ENCODE measurements at regions not wholly inside any gene's neighbourhood (a gene's known extent, or its start where the extent isn't known, plus 50 kb on each side); places are given as distances from the start of the nearest gene placed in this dataset.

GRCh38 chr11:105388006-105388405, 221.9 kb upstream of the GRIA4 start:
- intact Hi-C loops (cut with DNase I) = no loop called here
- no peaks in the 10 kb centered on the region for H3K27me3 ChIP-seq
- H3K9me3 ChIP-seq = no peaks in the 10 kb centered on the region
- no peak for DNase-seq
- H3K36me3 ChIP-seq = no peaks in the 10 kb centered on the region
- no peak overlapping the region for H3K27ac ChIP-seq
- no peak overlapping the region for H3K4me3 ChIP-seq
- no peaks in the 10 kb centered on the region for H3K4me1 ChIP-seq
- no peak for TF ChIP-seq CTCF (IDR thresholded peaks at IDR 0.05)
- TF ChIP-seq POLR2A (IDR thresholded peaks at IDR 0.05) = no peak

- 64 to 70% methylated on average over 3 of the region's 3 CpGs for WGBS, 2 donors
- H3K27me3 ChIP-seq = no peaks in the 10 kb centered on the region
- no peak for TF ChIP-seq POLR2A (IDR thresholded peaks at IDR 0.05)
- no peak for TF ChIP-seq CTCF (IDR thresholded peaks at IDR 0.05)
- no peak overlapping the region for H3K27ac ChIP-seq
- no peaks in the 10 kb centered on the region for H3K36me3 ChIP-seq
- no peak overlapping the region for H3K4me3 ChIP-seq
- intact Hi-C loops (cut with DNase I) = no loop called here
- no peaks in the 10 kb centered on the region for H3K4me1 ChIP-seq
- DNase-seq = no peak
- H3K9me3 ChIP-seq = no peaks in the 10 kb centered on the region
Observed at GRCh38 chr11:105381941-105382340, 227.9 kb upstream of the GRIA4 start.

GRCh38 chr11:105377870-105378269, 232.0 kb upstream of the GRIA4 start:
- WGBS, 2 donors = 70 to 88% methylated on average over 5 of the region's 5 CpGs
- no peak for DNase-seq
- peaks cover 0 to 4% (median 0%) of the 10 kb centered on the region in 3 donors for H3K9me3 ChIP-seq
- no peaks in the 10 kb centered on the region for H3K27me3 ChIP-seq
- intact Hi-C loops (cut with DNase I) = loop anchor here (5.0 kb wide), 1 partner anchor 129 kb away; no protein-coding TSS in a partner anchor
- no peaks in the 10 kb centered on the region for H3K4me1 ChIP-seq
- no peak overlapping the region for H3K27ac ChIP-seq
- no peaks in the 10 kb centered on the region for H3K36me3 ChIP-seq
- no peak overlapping the region for H3K4me3 ChIP-seq
- TF ChIP-seq CTCF (IDR thresholded peaks at IDR 0.05) (no peak), POLR2A (IDR thresholded peaks at IDR 0.05) (no peak)

- no peak for DNase-seq
- no peaks in the 10 kb centered on the region for H3K27me3 ChIP-seq
- H3K4me3 ChIP-seq = no peak overlapping the region
- no peaks in the 10 kb centered on the region for H3K36me3 ChIP-seq
- H3K27ac ChIP-seq = no peak overlapping the region
- intact Hi-C loops (cut with DNase I) = no loop called here
- TF ChIP-seq CTCF (IDR thresholded peaks at IDR 0.05) (no peak), POLR2A (IDR thresholded peaks at IDR 0.05) (no peak)
- H3K4me1 ChIP-seq = no peaks in the 10 kb centered on the region
- peaks cover 0 to 4% (median 0%) of the 10 kb centered on the region in 3 donors for H3K9me3 ChIP-seq
- 27 to 30% methylated on average over 6 of the region's 6 CpGs for WGBS, 2 donors
Observed at GRCh38 chr11:105372206-105372605, 232.6 kb upstream of the CARD18 start.

- peaks cover 0 to 4% (median 0%) of the 10 kb centered on the region in 3 donors for H3K9me3 ChIP-seq
- H3K27ac ChIP-seq = no peak overlapping the region
- DNase-seq = no peak
- intact Hi-C loops (cut with DNase I) = no loop called here
- no peak overlapping the region for H3K4me3 ChIP-seq
- TF ChIP-seq CTCF (IDR thresholded peaks at IDR 0.05) (no peak), POLR2A (IDR thresholded peaks at IDR 0.05) (no peak)
- no peaks in the 10 kb centered on the region for H3K36me3 ChIP-seq
- H3K4me1 ChIP-seq = no peaks in the 10 kb centered on the region
- WGBS, 2 donors = 32 to 42% methylated on average over 4 of the region's 4 CpGs
- H3K27me3 ChIP-seq = no peaks in the 10 kb centered on the region
Observed at GRCh38 chr11:105371311-105371710, 231.7 kb upstream of the CARD18 start.
